ENCODE measurements at regions not wholly inside any gene's neighbourhood (a gene's known extent, or its start where the extent isn't known, plus 50 kb on each side); places are given as distances from the start of the nearest gene placed in this dataset.

DNA sequence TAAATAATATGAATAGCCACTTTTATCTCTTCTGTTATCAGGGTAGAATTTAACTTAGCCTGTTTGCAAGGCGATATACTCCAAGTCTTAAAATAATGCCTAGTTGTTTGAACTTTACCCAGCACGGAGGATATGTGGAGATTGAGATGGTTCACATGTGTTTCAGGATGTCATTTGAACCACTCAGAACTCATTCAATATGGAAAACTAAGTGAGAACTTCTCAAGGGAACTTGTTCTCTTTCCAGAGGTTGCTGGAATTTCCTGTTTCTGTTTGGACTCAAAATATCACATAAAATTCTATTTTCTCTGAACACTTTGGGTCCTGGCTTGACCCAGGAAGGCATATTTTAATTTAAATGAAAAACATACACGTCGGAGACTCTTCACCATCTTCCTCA, 139.1 kb upstream of the MYO10 start:
- no peak for ATAC-seq
- no peak for TF ChIP-seq GLIS3 (CRISPR knock-in tag; IDR thresholded peaks at IDR 0.05)
- no peak for TF ChIP-seq BACH2 (CRISPR knock-in tag; IDR thresholded peaks at IDR 0.05; ENCODE audit: borderline replicate concordance)
- TF ChIP-seq PATZ1 (CRISPR knock-in tag; IDR thresholded peaks at IDR 0.05; ENCODE audit: borderline replicate concordance): no peak
- no peak for TF ChIP-seq ZNF70 (CRISPR knock-in tag; IDR thresholded peaks at IDR 0.05)
- TF ChIP-seq ZC3H10 (CRISPR knock-in tag; IDR thresholded peaks at IDR 0.05): no peak
- TF ChIP-seq ZNF565 (CRISPR knock-in tag; conservative IDR thresholded peaks at IDR 0.05; ENCODE audit: low read depth): no peak
- no peak for TF ChIP-seq ARNTL (CRISPR knock-in tag; IDR thresholded peaks at IDR 0.05; ENCODE audit: borderline replicate concordance, low read depth)
- TF ChIP-seq POU6F1 (CRISPR knock-in tag; IDR thresholded peaks at IDR 0.05; ENCODE audit: borderline replicate concordance, low read depth): no peak
- no peak for TF ChIP-seq ESRRG (CRISPR knock-in tag; IDR thresholded peaks at IDR 0.05)
- TF ChIP-seq TCF4 (CRISPR knock-in tag; IDR thresholded peaks at IDR 0.05; ENCODE audit: borderline replicate concordance): no peak
- TF ChIP-seq ZFP3 (CRISPR knock-in tag; IDR thresholded peaks at IDR 0.05): no peak
- TF ChIP-seq, protein P1, sequence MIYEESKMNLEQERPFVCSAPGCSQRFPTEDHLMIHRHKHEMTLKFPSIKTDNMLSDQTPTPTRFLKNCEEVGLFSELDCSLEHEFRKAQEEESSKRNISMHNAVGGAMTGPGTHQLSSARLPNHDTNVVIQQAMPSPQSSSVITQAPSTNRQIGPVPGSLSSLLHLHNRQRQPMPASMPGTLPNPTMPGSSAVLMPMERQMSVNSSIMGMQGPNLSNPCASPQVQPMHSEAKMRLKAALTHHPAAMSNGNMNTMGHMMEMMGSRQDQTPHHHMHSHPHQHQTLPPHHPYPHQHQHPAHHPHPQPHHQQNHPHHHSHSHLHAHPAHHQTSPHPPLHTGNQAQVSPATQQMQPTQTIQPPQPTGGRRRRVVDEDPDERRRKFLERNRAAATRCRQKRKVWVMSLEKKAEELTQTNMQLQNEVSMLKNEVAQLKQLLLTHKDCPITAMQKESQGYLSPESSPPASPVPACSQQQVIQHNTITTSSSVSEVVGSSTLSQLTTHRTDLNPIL (CRISPR knock-in tag; IDR thresholded peaks at IDR 0.05; ENCODE audit: low read depth): no peak
- no peak for TF ChIP-seq RARB (CRISPR knock-in tag; IDR thresholded peaks at IDR 0.05)
- no peak for TF ChIP-seq ZFP30 (CRISPR knock-in tag; IDR thresholded peaks at IDR 0.05)
- TF ChIP-seq OSR1 (CRISPR knock-in tag; IDR thresholded peaks at IDR 0.05): no peak

GRCh38 chr5:17076272-17076671, 140.2 kb upstream of the MYO10 start:
- ATAC-seq: no peak
- TF ChIP-seq, protein P1 (CRISPR knock-in tag; IDR thresholded peaks at IDR 0.05; ENCODE audit: low read depth): no peak
- TF ChIP-seq ISL1 (CRISPR knock-in tag; IDR thresholded peaks at IDR 0.05): no peak
- TF ChIP-seq ZNF565 (CRISPR knock-in tag; conservative IDR thresholded peaks at IDR 0.05; ENCODE audit: low read depth): no peak
- no peak for TF ChIP-seq PATZ1 (CRISPR knock-in tag; IDR thresholded peaks at IDR 0.05; ENCODE audit: borderline replicate concordance)
- no peak for TF ChIP-seq POU6F1 (CRISPR knock-in tag; IDR thresholded peaks at IDR 0.05; ENCODE audit: borderline replicate concordance, low read depth)
- TF ChIP-seq ZNF8 (CRISPR knock-in tag; IDR thresholded peaks at IDR 0.05): no peak
- TF ChIP-seq PPARA (CRISPR knock-in tag; IDR thresholded peaks at IDR 0.05; ENCODE audit: borderline replicate concordance): no peak
- no peak for TF ChIP-seq SNAI2 (CRISPR knock-in tag; IDR thresholded peaks at IDR 0.05)
- TF ChIP-seq CSDC2 (CRISPR knock-in tag; IDR thresholded peaks at IDR 0.05): no peak
- TF ChIP-seq ZFP30 (CRISPR knock-in tag; IDR thresholded peaks at IDR 0.05): no peak
- TF ChIP-seq RARB (CRISPR knock-in tag; IDR thresholded peaks at IDR 0.05): no peak
